GM13976 (cell line): ENCODE measurements at regions not wholly inside any gene's neighbourhood (a gene's known extent, or its start where the extent isn't known, plus 50 kb on each side); places are given as distances from the start of the nearest gene placed in this dataset.

Experiments used
- DNase-seq: peaks from one replicate; pipeline ENCODE4 v3.0.0; 2012; ENCODE audit warnings: low spot score
- in situ Hi-C: fragments of 300-500 bp; cut with MboI; formaldehyde crosslinking; loops from one replicate; pipeline ENCODE4 v1.12.0; 2022; ENCODE audit warnings: low sequenced_read_pairs, mixed read lengths, inconsistent platforms; ENCODE audit not compliant: unreplicated experiment
- TF ChIP-seq, protein P1 (sequence below): IDR thresholded peaks from 2 replicates; pipeline ENCODE4 v1.5.1; 2012; ENCODE audit warnings: borderline replicate concordance, mild to moderate bottlenecking; ENCODE audit not compliant: insufficient read depth; ENCODE audit errors: extremely low read depth, missing control alignments, control extremely low read depth

DNA sequence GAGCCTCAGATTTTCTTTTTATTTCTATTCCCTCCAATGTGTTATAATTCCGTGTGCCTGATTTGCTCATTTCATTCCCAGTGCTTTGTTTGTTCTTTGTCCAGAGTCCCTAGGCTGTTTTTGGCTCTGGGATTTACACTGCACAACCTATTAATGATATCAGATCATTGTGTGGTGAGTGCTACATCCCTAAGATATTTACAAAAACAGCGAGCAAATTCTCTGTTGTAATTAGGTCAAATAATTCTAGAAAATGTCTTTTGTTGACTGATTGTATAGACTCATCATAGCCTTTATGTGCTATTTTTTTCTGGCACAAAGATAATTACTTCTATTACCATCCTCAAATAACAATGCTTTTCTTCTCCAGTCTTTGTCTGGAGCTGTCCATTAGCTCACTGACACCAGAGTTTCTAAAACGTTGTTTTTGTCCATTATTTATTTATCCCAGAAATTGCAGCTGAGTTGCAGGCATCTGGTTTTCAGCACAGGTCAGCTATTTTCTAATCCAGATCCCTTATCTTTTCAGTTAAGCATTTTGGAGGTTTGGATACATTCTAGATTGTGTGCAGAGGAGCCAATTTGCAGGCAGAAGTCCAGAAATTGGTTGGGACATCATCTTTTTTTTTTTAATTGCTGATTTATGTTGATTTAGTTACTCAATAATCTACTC, 379.9 kb upstream of the DMAC1 start:
- DNase-seq: no peak
- in situ Hi-C loops: no loop called here
- TF ChIP-seq, protein P1, sequence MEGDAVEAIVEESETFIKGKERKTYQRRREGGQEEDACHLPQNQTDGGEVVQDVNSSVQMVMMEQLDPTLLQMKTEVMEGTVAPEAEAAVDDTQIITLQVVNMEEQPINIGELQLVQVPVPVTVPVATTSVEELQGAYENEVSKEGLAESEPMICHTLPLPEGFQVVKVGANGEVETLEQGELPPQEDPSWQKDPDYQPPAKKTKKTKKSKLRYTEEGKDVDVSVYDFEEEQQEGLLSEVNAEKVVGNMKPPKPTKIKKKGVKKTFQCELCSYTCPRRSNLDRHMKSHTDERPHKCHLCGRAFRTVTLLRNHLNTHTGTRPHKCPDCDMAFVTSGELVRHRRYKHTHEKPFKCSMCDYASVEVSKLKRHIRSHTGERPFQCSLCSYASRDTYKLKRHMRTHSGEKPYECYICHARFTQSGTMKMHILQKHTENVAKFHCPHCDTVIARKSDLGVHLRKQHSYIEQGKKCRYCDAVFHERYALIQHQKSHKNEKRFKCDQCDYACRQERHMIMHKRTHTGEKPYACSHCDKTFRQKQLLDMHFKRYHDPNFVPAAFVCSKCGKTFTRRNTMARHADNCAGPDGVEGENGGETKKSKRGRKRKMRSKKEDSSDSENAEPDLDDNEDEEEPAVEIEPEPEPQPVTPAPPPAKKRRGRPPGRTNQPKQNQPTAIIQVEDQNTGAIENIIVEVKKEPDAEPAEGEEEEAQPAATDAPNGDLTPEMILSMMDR: no peak

DNA sequence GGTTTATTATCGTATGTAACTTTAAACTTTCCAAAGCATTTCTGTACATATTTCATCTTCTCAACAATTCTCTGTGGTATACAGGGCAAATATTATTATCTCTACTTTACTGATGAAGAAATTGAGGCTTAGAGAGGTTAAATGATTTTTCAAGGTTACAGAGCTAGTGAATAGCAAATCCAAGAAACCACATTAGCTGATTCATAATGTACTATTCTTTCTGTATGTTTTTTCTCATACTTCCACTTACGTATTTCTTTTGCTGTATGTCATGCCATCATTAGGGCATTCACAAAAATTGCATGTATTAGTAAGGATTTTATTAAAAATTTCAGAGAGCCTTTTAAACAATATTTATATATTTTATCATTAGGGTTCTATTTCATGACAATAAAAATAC, 372.4 kb upstream of the DMAC1 start:
- no peak for DNase-seq

DNA sequence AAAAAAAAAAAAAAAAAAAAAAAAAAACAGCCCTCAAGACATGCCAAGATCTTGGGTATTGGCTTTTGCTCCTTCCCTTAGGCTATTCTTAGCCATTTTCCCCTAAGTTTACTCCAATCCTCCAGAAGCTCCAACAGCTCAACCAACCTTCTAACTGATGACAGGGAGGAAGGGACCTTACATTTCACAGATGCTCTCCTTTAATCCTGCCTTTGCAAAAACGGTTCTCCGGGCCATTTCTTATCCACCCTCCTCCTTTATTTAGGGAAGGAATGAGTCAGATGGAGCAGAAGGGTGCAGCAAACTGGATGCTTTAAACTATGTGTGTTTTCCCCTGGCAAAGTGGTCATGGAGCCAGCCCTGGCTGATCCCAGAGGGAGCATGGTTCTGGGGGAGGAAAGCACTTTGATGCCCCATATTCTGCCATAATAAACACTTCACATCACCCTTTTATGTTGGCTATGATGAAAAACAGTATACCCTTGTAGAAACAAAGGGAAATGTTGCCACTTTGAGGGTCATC, 369.4 kb upstream of the DMAC1 start:
- in situ Hi-C loops: no loop called here
- no peak for DNase-seq
- TF ChIP-seq, protein P1: no peak

More for the DNA sequence above, 372.4 kb upstream of the DMAC1 start:
- TF ChIP-seq, protein P1: no peak
- in situ Hi-C loops: no loop called here

DNA sequence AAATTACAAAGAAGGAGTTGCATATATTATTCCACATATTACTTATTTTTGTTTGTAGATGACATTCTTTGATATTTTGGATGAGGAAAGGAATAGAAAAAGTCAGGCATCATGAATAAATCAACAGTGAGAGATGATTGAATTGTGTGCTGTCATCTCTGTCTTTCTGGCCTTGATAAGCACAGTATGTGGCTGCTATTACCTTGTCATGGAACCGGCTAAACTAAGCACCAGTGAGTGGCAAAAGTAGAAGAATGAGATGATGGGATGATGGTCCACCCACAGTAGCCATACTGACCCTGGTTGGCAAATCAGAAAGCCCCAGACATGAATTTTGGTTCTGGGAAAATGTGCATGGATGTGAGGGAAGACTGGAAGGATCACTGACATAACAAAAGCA, 361.2 kb upstream of the DMAC1 start:
- in situ Hi-C loops: no loop called here
- no peak for DNase-seq
- TF ChIP-seq, protein P1: no peak

DNA sequence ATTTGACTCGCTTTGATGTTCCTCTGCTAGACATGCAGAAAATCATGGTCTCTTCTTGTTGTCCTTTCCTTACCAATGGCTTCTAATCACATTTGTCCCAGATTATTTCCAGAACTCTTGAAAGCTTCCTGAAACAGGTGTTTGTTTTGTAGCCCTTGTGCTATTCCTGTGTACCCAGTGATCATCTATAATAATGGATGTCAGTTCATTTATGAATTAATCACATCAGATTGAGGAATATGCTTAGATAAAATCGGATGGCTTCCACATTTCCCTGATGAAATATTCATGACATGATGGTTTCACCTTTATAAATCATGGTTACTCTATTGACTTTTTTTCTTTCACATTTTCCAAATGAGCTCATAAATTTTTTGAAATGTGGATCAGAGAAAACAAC, 359.0 kb upstream of the DMAC1 start:
- DNase-seq: no peak
- TF ChIP-seq, protein P1: no peak
- in situ Hi-C loops: no loop called here

DNA sequence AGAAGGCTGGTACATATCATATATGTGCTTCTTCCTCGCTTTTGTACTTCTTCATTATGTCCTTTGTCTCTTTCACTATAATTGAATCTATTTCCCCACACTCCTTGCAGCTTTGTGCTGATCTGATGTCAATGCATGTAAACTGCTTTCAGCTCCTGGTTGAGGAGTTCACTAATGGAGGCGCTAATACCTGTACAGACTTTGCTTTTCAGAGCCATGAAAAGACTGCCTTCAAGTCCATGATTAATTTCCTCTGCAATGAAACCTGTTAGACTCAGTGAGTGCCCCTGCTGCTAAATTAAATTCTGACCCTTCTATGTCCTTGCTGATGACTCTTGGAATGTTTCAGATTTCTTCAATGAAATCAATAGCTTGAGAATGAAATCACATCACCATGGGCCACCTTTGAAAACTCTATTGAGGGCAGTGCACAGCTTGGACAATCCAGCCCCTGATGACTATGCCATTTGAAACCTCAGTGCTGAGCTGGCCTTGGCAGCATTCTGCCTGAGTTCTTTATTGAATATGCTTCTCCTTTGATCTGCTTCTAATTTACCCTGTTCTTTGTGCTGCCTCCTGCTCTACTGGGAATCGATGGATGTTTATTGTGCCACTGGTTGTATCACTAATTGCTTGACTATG, 358.2 kb upstream of the DMAC1 start:
- in situ Hi-C loops: no loop called here
- DNase-seq: no peak
- TF ChIP-seq, protein P1: no peak
